Smooth muscle cell (in vitro differentiated cells): ENCODE measurements at regions not wholly inside any gene's neighbourhood (a gene's known extent, or its start where the extent isn't known, plus 50 kb on each side); places are given as distances from the start of the nearest gene placed in this dataset.
"Not testable (repeated sequence)": the region's sequence is repeated elsewhere in the genome, so short reads cannot be mapped to it uniquely, and the experiment has no call there.

ENCODE experiments used
- DNase-seq: peaks from one replicate; lab custom pipeline; 2025; ENCODE audit not compliant: unreplicated experiment; lab: John Stamatoyannopoulos, UW
- H2AFZ ChIP-seq: fragments of 200-600 bp; sonication (generic); 2 replicates; pipeline ENCODE4 v1.6.0; 2016; ENCODE audit warnings: antibody characterized with exemption, low read depth, mild to moderate bottlenecking
- H3F3A ChIP-seq: fragments of 200-600 bp; sonication (generic); 2 replicates; pipeline ENCODE4 v1.6.0; 2017; ENCODE audit warnings: antibody characterized with exemption, low read depth
- H3K27ac ChIP-seq: fragments of 200-600 bp; sonication (generic); 2 replicates; pipeline ENCODE4 v1.5.1; 2016; ENCODE audit warnings: low read depth, mild to moderate bottlenecking
- H3K27me3 ChIP-seq: fragments of 200-600 bp; sonication (generic); 2 replicates; pipeline ENCODE4 v1.6.1; 2016; ENCODE audit warnings: low read depth, mild to moderate bottlenecking
- H3K36me3 ChIP-seq: fragments of 200-600 bp; sonication (generic); 2 replicates; pipeline ENCODE4 v1.5.1; 2016; ENCODE audit warnings: low read depth
- H3K4me1 ChIP-seq: fragments of 200-600 bp; sonication (generic); 2 replicates; pipeline ENCODE4 v1.5.1; 2016; ENCODE audit warnings: low read depth
- H3K4me2 ChIP-seq: fragments of 200-600 bp; sonication (generic); 2 replicates; pipeline ENCODE4 v1.6.0; 2016; ENCODE audit warnings: mild to moderate bottlenecking
- H3K4me3 ChIP-seq: fragments of 200-600 bp; sonication (generic); 2 replicates; pipeline ENCODE4 v1.5.1; 2016; ENCODE audit warnings: mild to moderate bottlenecking
- H3K79me2 ChIP-seq: fragments of 200-600 bp; sonication (generic); 2 replicates; pipeline ENCODE4 v1.6.0; 2016; ENCODE audit warnings: low read depth, mild to moderate bottlenecking
- H3K9ac ChIP-seq: fragments of 200-600 bp; sonication (generic); 2 replicates; pipeline ENCODE4 v1.6.0; 2016; ENCODE audit warnings: low read depth
- H3K9me3 ChIP-seq: fragments of 200-600 bp; sonication (generic); replicated peaks from 2 replicates; pipeline ENCODE4 v1.5.1; 2016; ENCODE audit warnings: low read depth
- H4K20me1 ChIP-seq: fragments of 200-600 bp; sonication (generic); 2 replicates; pipeline ENCODE4 v1.6.0; 2016; ENCODE audit warnings: low read depth
- WGBS: methylation state at CpG from one replicate; pipeline ENCODE4 v1.1.7; 2016; ENCODE audit warnings: low lambda C conversion rate; 5-methylcytosine and 5-hydroxymethylcytosine counted together
- TF ChIP-seq, protein P1 (sequence below): fragments of 200-600 bp; sonication (generic); IDR thresholded peaks from 2 replicates; pipeline ENCODE4 v1.5.1; 2017; ENCODE audit warnings: borderline replicate concordance, mild to moderate bottlenecking, antibody characterized with exemption; ENCODE audit not compliant: insufficient read depth, poor library complexity, severe bottlenecking

DNA sequence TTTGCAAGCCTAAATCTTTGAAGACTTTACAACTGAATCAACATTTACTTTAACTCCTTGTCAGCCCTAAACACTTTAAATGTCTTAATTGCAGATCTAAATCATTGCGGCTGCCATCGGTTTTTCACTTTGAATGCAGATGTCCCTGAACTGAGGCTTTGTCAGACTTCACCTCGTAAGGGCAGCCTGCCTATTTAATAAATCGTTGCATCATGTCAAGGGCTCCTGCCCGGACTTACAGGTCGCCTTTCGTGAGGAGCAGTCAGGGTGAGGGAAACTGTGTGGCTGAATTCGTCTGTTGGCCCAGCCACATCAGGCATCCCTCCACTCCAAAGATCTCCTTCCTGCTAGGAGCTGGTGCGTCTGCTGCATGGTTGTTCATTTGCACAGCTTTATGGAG is 368.2 kb upstream of the NPVF start:
- H3K9me3 ChIP-seq = no peaks in the 10 kb centered on the region
- no peaks in the 10 kb centered on the region for H3K79me2 ChIP-seq
- no peak for DNase-seq
- no peaks in the 10 kb centered on the region for H3K4me1 ChIP-seq
- no peak overlapping the region for H3K4me3 ChIP-seq
- H3K4me2 ChIP-seq = no peak overlapping the region
- H2AFZ ChIP-seq = no peak overlapping the region
- H3K36me3 ChIP-seq = no peaks in the 10 kb centered on the region
- H3F3A ChIP-seq = no peaks in the 10 kb centered on the region
- H3K9ac ChIP-seq = no peak overlapping the region
- no peaks in the 10 kb centered on the region for H4K20me1 ChIP-seq
- TF ChIP-seq, protein P1, sequence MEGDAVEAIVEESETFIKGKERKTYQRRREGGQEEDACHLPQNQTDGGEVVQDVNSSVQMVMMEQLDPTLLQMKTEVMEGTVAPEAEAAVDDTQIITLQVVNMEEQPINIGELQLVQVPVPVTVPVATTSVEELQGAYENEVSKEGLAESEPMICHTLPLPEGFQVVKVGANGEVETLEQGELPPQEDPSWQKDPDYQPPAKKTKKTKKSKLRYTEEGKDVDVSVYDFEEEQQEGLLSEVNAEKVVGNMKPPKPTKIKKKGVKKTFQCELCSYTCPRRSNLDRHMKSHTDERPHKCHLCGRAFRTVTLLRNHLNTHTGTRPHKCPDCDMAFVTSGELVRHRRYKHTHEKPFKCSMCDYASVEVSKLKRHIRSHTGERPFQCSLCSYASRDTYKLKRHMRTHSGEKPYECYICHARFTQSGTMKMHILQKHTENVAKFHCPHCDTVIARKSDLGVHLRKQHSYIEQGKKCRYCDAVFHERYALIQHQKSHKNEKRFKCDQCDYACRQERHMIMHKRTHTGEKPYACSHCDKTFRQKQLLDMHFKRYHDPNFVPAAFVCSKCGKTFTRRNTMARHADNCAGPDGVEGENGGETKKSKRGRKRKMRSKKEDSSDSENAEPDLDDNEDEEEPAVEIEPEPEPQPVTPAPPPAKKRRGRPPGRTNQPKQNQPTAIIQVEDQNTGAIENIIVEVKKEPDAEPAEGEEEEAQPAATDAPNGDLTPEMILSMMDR = no peak
- WGBS = 88% methylated on average over 9 of the region's 9 CpGs
- no peak overlapping the region for H3K27ac ChIP-seq
- H3K27me3 ChIP-seq = no peaks in the 10 kb centered on the region

DNA sequence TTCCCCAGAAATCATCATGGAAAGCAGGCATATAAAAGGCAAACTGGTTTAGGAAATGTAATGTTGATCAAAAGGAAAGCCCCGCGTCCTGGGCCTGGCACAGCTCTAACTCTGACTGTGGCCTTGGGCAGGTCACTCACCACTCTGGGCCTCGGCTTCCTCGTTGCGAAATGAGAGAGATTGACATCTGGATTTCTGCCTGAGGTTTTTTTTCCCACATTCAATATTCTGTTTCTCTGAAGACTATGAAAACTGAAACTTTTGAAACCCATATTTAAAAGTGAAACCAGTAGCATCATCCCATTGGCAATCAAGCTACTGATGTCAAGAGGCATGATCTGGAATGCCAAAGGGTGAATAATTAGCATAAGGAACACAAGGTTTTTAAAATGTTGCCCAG is 369.7 kb upstream of the NPVF start:
- Histone ChIP-seq H4K20me1 (no peaks in the 10 kb centered on the region), H3K4me2 (no peak overlapping the region), H3K9me3 (no peaks in the 10 kb centered on the region), H3F3A (no peaks in the 10 kb centered on the region), H3K79me2 (no peaks in the 10 kb centered on the region), H3K4me3 (no peak overlapping the region), H2AFZ (no peak overlapping the region), H3K36me3 (no peaks in the 10 kb centered on the region), H3K9ac (no peak overlapping the region), H3K4me1 (peaks cover 3% of the 10 kb centered on the region), H3K27me3 (no peaks in the 10 kb centered on the region), H3K27ac (no peak overlapping the region)
- TF ChIP-seq, protein P1 = no peak
- DNase-seq = no peak
- WGBS = 87% methylated on average over 5 of the region's 5 CpGs

DNA sequence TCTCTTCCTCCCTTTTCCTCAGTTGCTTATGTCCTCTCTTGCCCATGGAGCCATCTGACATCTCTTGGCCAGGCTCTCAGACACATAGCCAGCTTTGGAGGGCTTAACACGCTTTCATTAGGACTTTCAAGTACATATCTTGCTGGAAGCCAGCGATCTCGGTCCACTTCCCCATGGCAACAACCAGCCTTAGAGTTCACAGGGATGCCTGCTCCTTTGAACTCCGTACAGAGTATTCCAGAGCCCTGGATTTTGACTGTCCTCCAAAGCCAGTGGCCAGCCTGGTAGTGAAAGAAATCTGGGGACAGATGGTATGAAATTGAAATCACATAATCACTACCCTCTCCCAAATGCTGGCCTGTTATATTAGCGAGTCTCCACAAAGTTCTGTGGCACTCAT is 370.5 kb upstream of the NPVF start:
- 66% methylated on average over 5 of the region's 5 CpGs for WGBS
- DNase-seq = no peak
- Histone ChIP-seq H4K20me1 (no peaks in the 10 kb centered on the region), H3K4me3 (no peak overlapping the region), H3K27me3 (no peaks in the 10 kb centered on the region), H3K9me3 (no peaks in the 10 kb centered on the region), H3K79me2 (no peaks in the 10 kb centered on the region), H3K9ac (no peak overlapping the region), H3K4me2 (no peak overlapping the region), H3K27ac (no peak overlapping the region), H3K36me3 (no peaks in the 10 kb centered on the region), H3F3A (no peaks in the 10 kb centered on the region), H2AFZ (no peak overlapping the region), H3K4me1 (peaks cover 3% of the 10 kb centered on the region)
- TF ChIP-seq, protein P1 = no peak

DNA sequence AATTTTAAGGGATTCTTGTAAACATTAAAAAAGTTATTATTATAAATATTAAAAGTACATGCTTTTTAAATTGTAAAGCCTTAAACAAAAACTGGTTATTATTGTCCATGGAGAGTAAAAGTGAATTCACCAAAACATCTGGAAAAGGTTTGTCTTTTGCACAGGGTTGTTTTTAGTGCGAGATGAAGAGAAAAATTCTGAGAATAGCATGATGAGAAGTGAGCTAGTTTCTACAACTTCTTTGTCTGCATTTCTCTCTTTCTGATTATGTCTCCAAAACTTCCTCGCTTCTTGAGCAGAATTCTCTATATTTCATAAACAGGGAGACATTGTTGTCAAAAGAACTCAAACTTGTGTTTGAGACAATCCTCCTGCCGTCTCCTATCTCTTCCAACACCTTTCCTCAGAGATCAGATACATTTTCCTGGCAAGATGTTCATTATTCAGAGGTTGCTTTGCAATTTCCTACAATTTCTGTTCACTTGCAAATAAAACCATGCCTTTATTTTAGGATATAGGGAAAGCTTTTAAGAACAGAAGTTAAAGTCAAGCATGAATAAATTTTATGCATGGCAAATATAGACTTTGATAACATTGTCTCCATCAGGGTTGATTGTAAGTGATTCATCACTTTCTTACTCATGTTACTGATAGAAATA is 372.1 kb upstream of the NPVF start:
- H3K79me2 ChIP-seq = no peaks in the 10 kb centered on the region
- no peak overlapping the region for H3K27ac ChIP-seq
- DNase-seq = no peak
- no peak overlapping the region for H3K9ac ChIP-seq
- H3K36me3 ChIP-seq = no peaks in the 10 kb centered on the region
- no peaks in the 10 kb centered on the region for H3K27me3 ChIP-seq
- no peaks in the 10 kb centered on the region for H3K9me3 ChIP-seq
- H3K4me1 ChIP-seq = peaks cover 3% of the 10 kb centered on the region
- H3K4me3 ChIP-seq = no peak overlapping the region
- TF ChIP-seq, protein P1 = no peak
- peak overlapping the region; percentile 58 for H2AFZ ChIP-seq
- no peaks in the 10 kb centered on the region for H4K20me1 ChIP-seq
- H3F3A ChIP-seq = no peaks in the 10 kb centered on the region
- H3K4me2 ChIP-seq = no peak overlapping the region
- 96% methylated on average over 3 of the region's 3 CpGs for WGBS

DNA sequence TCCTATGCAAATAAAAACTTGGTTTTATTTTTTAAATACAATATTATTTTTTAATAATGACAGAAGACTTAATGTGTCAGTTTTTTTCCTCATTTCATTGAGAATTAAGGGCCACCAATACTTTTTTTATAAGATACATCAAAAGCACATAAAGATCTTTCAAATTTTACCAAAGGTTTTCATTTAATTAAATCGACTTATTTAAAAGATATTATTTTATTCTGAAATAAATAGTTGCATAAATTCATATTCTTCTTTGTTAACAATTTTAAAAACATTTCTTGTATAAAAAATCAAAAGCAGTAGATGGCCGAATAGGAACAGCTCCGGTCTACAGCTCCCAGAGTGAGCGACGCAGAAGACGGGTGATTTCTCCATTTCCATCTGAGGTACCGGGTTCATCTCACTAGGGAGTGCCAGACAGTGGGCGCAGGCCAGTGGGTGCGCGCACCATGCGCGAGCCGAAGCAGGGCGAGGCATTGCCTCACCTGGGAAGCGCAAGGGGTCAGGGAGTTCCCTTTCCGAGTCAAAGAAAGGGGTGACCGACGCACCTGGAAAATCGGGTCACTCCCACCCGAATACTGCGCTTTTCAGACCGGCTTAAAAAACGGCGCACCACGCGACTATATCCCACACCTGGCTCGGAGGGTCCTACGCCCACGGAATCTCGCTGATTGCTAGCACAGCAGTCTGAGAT is 374.6 kb upstream of the NPVF start:
- H3K36me3 ChIP-seq, H4K20me1 ChIP-seq, H3K9ac ChIP-seq, H3K9me3 ChIP-seq, H3K27ac ChIP-seq, H3K79me2 ChIP-seq, DNase-seq, H3F3A ChIP-seq, H3K4me1 ChIP-seq, H3K27me3 ChIP-seq: not testable (repeated sequence)
- Histone ChIP-seq H3K4me3 (peak overlapping the region; percentile 51), H2AFZ (peak overlapping the region; percentile 42), H3K4me2 (peak overlapping the region; percentile 80)
- WGBS = 17% methylated on average over 30 of the region's 30 CpGs
